Fibroblast of lung (primary cell): ENCODE measurements at regions not wholly inside any gene's neighbourhood (a gene's known extent, or its start where the extent isn't known, plus 50 kb on each side); places are given as distances from the start of the nearest gene placed in this dataset.
"Not testable (repeated sequence)": the region's sequence is repeated elsewhere in the genome, so short reads cannot be mapped to it uniquely, and the experiment has no call there.

Experiments used
- CTCF ChIP-seq, 2 donors: IDR thresholded peaks in 1 of 2; conservative IDR thresholded peaks in 1 of 2; 1 replicate in 1 of 2; 2 replicates in 1 of 2; pipeline ENCODE4 v1.5.1; 2011 to 2012; ENCODE audit warnings: low read length in 2 of 2, control low read depth in 1 of 2, inconsistent platforms in 1 of 2, low read depth in 1 of 2, mild to moderate bottlenecking in 1 of 2
- EZH2 ChIP-seq: IDR thresholded peaks from 2 replicates; pipeline ENCODE4 v1.5.1; 2012; ENCODE audit warnings: low read length, control low read depth, mild to moderate bottlenecking; ENCODE audit errors: missing control alignments

- TF ChIP-seq CTCF (conservative IDR thresholded peaks at IDR 0.05 in 1 of 2, IDR thresholded peaks at IDR 0.05 in 1 of 2; ENCODE audit: low read depth in 1 of 2, low read length in 2 of 2); EZH2: not testable (repeated sequence)
These were observed 115.6 kb upstream of the MARK1 start for GRCh38 chr1:220412382-220412781.
